OCI-LY7 (cell line): ENCODE measurements at regions not wholly inside any gene's neighbourhood (a gene's known extent, or its start where the extent isn't known, plus 50 kb on each side); places are given as distances from the start of the nearest gene placed in this dataset.
"Not testable (repeated sequence)": the region's sequence is repeated elsewhere in the genome, so short reads cannot be mapped to it uniquely, and the experiment has no call there.

ENCODE experiments used
- BruUV-seq: library from RNA; stranded (reverse); fragments of 400-500 nt; replicated peaks from 2 replicates; lab custom pipeline; 2021; lab: Mats Ljungman, UMichigan
- CTCF ChIA-PET: fragments of 300-600 bp; sonication (Branson Sonifier 250); formaldehyde crosslinking; loops from one replicate; lab custom pipeline; 2022; ENCODE audit warnings: antibody characterized with exemption; ENCODE audit not compliant: unreplicated experiment; lab: Charles Lee
- POLR2A ChIA-PET: fragments of 300-600 bp; sonication (Branson Sonifier 250); formaldehyde crosslinking; loops from one replicate; lab custom pipeline; 2022; ENCODE audit warnings: antibody characterized with exemption; lab: Charles Lee
- DNase-seq: peaks from one replicate; pipeline ENCODE4 v3.0.0-alpha.2; 2015; ENCODE audit warnings: low spot score
- H2AFZ ChIP-seq: fragments of 200-600 bp; sonication (generic), shearing (Covaris generic); 2 replicates; pipeline ENCODE4 v1.6.1; 2014; ENCODE audit warnings: mild to moderate bottlenecking, antibody characterized with exemption, low read length, moderate library complexity
- H3K27ac ChIP-seq: fragments of 200-600 bp; sonication (generic); 2 replicates; pipeline ENCODE4 v1.5.1; 2014; ENCODE audit warnings: mixed run types, low read depth, mild to moderate bottlenecking, moderate library complexity, low read length, inconsistent platforms; ENCODE audit not compliant: poor library complexity, severe bottlenecking
- H3K36me3 ChIP-seq: fragments of 200-600 bp; sonication (generic); 2 replicates; pipeline ENCODE4 v1.6.1; 2014; ENCODE audit warnings: mild to moderate bottlenecking, antibody characterized with exemption, low read length, moderate library complexity, mixed read lengths; ENCODE audit not compliant: insufficient read depth
- H3K4me1 ChIP-seq: fragments of 200-600 bp; sonication (generic); 2 replicates; pipeline ENCODE4 v1.5.1; 2014; ENCODE audit warnings: mild to moderate bottlenecking, low read length; ENCODE audit not compliant: insufficient read depth, poor library complexity, severe bottlenecking
- H3K4me2 ChIP-seq: fragments of 200-600 bp; sonication (generic); 2 replicates; pipeline ENCODE4 v1.6.1; 2014; ENCODE audit warnings: mild to moderate bottlenecking, low read length
- H3K4me3 ChIP-seq: fragments of 200-600 bp; sonication (generic); 2 replicates; pipeline ENCODE4 v1.5.1; 2014; ENCODE audit warnings: mild to moderate bottlenecking, low read depth, low read length; ENCODE audit not compliant: poor library complexity, severe bottlenecking
- H3K79me2 ChIP-seq: fragments of 200-600 bp; sonication (generic); 2 replicates; pipeline ENCODE4 v1.6.1; 2016; ENCODE audit warnings: low read depth, mild to moderate bottlenecking, low read length, moderate library complexity, mixed read lengths; ENCODE audit not compliant: insufficient read depth
- H3K9me2 ChIP-seq: fragments of 200-600 bp; sonication (generic); 2 replicates; pipeline ENCODE4 v1.6.1; 2016; ENCODE audit warnings: mild to moderate bottlenecking, low read length, mixed read lengths; ENCODE audit not compliant: insufficient read depth
- H3K9me3 ChIP-seq: fragments of 200-600 bp; sonication (generic); 2 replicates; pipeline ENCODE4 v1.6.1; 2014; ENCODE audit warnings: mild to moderate bottlenecking, mixed run types, low read length, mixed read lengths
- H4K20me1 ChIP-seq: fragments of 200-600 bp; sonication (generic); 2 replicates; pipeline ENCODE4 v1.6.1; 2014; ENCODE audit warnings: mild to moderate bottlenecking, antibody characterized with exemption, low read length, moderate library complexity, mixed read lengths; ENCODE audit not compliant: insufficient read depth
- CTCF ChIP-seq: fragments of 200-600 bp; sonication (generic); conservative IDR thresholded peaks from 2 replicates; pipeline ENCODE4 v1.5.1; 2014; ENCODE audit warnings: mild to moderate bottlenecking, antibody characterized with exemption, low read length, moderate library complexity, mixed read lengths
- EZH2phosphoT487 ChIP-seq: fragments of 200-600 bp; sonication (generic); IDR thresholded peaks from 2 replicates; pipeline ENCODE4 v1.6.1; 2018; ENCODE audit warnings: low read depth, borderline replicate concordance, mild to moderate bottlenecking, mixed run types, antibody characterized with exemption, low read length, moderate library complexity, mixed read lengths
- intact Hi-C: fragments of 100-400 bp; cut with micrococcal nuclease; formaldehyde crosslinking; loops from one replicate; pipeline ENCODE4 v1.10.0; 2022; ENCODE audit not compliant: unreplicated experiment

DNA sequence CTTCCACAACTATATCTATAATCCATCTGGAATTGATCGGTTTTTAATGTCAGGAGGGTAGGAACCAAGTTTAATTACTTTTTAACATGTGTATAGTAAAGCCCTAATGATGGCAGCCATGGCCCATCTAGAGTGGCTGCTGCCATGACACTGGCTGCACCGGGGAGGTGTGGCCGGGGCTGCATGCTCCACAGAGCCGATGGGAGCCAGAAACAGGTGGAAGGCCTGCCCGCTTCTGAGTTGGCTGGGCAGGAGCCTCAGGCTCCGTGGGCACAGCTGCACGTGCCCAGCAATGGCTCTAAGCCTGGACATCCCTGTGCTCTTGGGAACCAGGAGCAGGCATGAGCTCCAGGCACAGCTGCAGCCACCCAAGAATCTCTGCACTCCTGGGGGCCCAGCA is 73.0 kb downstream of the GBP6 start:
- no TSS peak for BruUV-seq
- no peak overlapping the region for H3K4me2 ChIP-seq
- intact Hi-C loops: no loop called here
- TF ChIP-seq EZH2phosphoT487: no peak
- no peak for TF ChIP-seq CTCF
- DNase-seq: no peak
- no peaks in the 10 kb centered on the region for H3K9me3 ChIP-seq
- H3K4me1 ChIP-seq: no peaks in the 10 kb centered on the region
- no peaks in the 10 kb centered on the region for H3K36me3 ChIP-seq
- CTCF ChIA-PET: no interaction called here
- H4K20me1 ChIP-seq: no peaks in the 10 kb centered on the region
- no peak overlapping the region for H3K27ac ChIP-seq
- H3K4me3 ChIP-seq: no peak overlapping the region
- no peaks in the 10 kb centered on the region for H3K9me2 ChIP-seq
- no peak overlapping the region for H2AFZ ChIP-seq
- no peaks in the 10 kb centered on the region for H3K79me2 ChIP-seq
- POLR2A ChIA-PET: no interaction called here

GRCh38 chr1:89438301-89438700 is 74.4 kb downstream of the GBP6 start:
- POLR2A ChIA-PET, H3K36me3 ChIP-seq, H3K4me1 ChIP-seq, DNase-seq, H3K27ac ChIP-seq, H3K79me2 ChIP-seq, intact Hi-C loops, H3K4me3 ChIP-seq, BruUV-seq, H2AFZ ChIP-seq, H4K20me1 ChIP-seq, H3K4me2 ChIP-seq, CTCF ChIA-PET, H3K9me3 ChIP-seq, H3K9me2 ChIP-seq: not testable (repeated sequence)

DNA sequence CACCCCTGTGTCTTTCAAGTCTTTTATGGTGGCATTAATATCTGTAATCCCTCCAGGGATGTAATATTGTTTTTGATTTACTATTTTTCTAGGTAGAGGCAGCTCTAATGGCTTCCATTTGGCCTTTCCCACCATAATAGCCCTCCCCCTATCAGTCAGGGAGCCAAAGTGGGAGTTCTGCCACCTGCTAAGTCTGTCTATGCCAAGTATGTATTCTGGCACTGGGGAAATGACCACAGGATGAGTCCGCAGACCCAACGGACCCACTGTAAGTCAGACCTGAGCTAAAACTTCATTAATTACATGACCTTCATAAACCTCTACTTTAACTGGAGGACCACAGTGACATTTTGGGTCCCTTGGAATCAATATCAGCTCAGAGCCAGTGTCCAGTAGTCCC is 77.1 kb downstream of the GBP6 start:
- POLR2A ChIA-PET: no interaction called here

More for the DNA sequence above, 77.1 kb downstream of the GBP6 start:
- Histone ChIP-seq H2AFZ (no peak overlapping the region), H3K9me3 (no peaks in the 10 kb centered on the region), H3K36me3 (no peaks in the 10 kb centered on the region), H3K4me3 (no peak overlapping the region), H3K27ac (no peak overlapping the region), H4K20me1 (no peaks in the 10 kb centered on the region), H3K4me1 (no peaks in the 10 kb centered on the region), H3K79me2 (no peaks in the 10 kb centered on the region), H3K9me2 (no peaks in the 10 kb centered on the region), H3K4me2 (no peak overlapping the region)
- CTCF ChIA-PET: no interaction called here
- TF ChIP-seq CTCF: no peak
- TF ChIP-seq EZH2phosphoT487: no peak
- BruUV-seq: no TSS peak
- no peak for DNase-seq
- intact Hi-C loops: no loop called here
